PFSK-1 (cell line): ENCODE measurements at regions not wholly inside any gene's neighbourhood (a gene's known extent, or its start where the extent isn't known, plus 50 kb on each side); places are given as distances from the start of the nearest gene placed in this dataset.

ENCODE experiments used
- FOXP2 ChIP-seq: optimal IDR thresholded peaks from 2 replicates; pipeline ENCODE3; 2011; ENCODE audit warnings: borderline replicate concordance, control low read depth, inconsistent platforms; ENCODE audit not compliant: insufficient read depth; ENCODE audit errors: extremely low read length, extremely low read depth
- POLR2AphosphoS5 ChIP-seq: IDR thresholded peaks from 2 replicates; pipeline ENCODE4 v1.6.1; 2012; ENCODE audit warnings: low read depth, mild to moderate bottlenecking, control low read depth, low read length, moderate library complexity
- REST ChIP-seq, 2 experiments: IDR thresholded peaks; 2 replicates each; pipeline versions ENCODE4 v1.6.1 to v1.8.0; 2011 to 2012; ENCODE audit warnings: low read depth in 2 of 2, low read length in 2 of 2, control low read depth in 1 of 2, inconsistent platforms in 1 of 2, mild to moderate bottlenecking in 1 of 2, moderate library complexity in 1 of 2; ENCODE audit not compliant: insufficient read depth in 1 of 2
- TAF1 ChIP-seq: IDR thresholded peaks from 2 replicates; pipeline ENCODE4 v1.6.1; 2012; ENCODE audit warnings: low read length, control low read depth, borderline replicate concordance; ENCODE audit not compliant: insufficient read depth

- TF ChIP-seq REST (IDR thresholded peaks at IDR 0.05; ENCODE audit: insufficient read depth in 1 of 2, low read depth in 2 of 2, low read length in 2 of 2) (no peak), POLR2AphosphoS5 (no peak), TAF1 (no peak), FOXP2 (no peak)
Observed at GRCh38 chr12:89845767-89846166, 137.1 kb upstream of the ATP2B1 start.
